ENCODE measurements at regions not wholly inside any gene's neighbourhood (a gene's known extent, or its start where the extent isn't known, plus 50 kb on each side); places are given as distances from the start of the nearest gene placed in this dataset.
"Not testable (repeated sequence)": the region's sequence is repeated elsewhere in the genome, so short reads cannot be mapped to it uniquely, and the experiment has no call there.

DNA sequence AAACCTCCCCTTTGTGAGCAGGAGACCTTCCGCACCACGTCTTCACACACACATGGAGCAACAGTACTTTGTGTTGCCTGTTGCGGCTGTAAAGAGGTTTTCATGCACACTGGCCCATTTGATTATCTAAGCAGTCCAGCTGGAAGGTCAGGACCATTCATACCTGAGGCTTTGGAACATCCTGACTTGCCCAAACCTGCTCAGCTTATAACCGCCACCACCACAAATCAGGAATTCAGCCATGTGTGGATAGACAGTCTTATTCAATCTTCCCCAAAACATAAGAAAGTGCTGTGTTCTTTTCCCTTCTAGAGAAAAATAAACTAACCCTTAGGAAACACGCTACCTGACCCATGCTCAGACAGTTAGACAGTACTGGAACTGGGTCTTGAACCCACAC is 81.6 kb upstream of the XYLT1 start:
- POLR2A ChIA-PET, result no interaction called here
- no peak overlapping the region for H3K4me3 ChIP-seq (ENCODE audit: low read depth, low read length)
- DNase-seq (ENCODE audit: low read depth), result no peak
- no peaks in the 10 kb centered on the region for H3K27me3 ChIP-seq (ENCODE audit: control insufficient read depth, insufficient read depth, low read length)
- no peaks in the 10 kb centered on the region for H3K36me3 ChIP-seq (ENCODE audit: control insufficient read depth, insufficient read depth, low read length)
- TF ChIP-seq, protein P1, sequence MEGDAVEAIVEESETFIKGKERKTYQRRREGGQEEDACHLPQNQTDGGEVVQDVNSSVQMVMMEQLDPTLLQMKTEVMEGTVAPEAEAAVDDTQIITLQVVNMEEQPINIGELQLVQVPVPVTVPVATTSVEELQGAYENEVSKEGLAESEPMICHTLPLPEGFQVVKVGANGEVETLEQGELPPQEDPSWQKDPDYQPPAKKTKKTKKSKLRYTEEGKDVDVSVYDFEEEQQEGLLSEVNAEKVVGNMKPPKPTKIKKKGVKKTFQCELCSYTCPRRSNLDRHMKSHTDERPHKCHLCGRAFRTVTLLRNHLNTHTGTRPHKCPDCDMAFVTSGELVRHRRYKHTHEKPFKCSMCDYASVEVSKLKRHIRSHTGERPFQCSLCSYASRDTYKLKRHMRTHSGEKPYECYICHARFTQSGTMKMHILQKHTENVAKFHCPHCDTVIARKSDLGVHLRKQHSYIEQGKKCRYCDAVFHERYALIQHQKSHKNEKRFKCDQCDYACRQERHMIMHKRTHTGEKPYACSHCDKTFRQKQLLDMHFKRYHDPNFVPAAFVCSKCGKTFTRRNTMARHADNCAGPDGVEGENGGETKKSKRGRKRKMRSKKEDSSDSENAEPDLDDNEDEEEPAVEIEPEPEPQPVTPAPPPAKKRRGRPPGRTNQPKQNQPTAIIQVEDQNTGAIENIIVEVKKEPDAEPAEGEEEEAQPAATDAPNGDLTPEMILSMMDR (IDR thresholded peaks at IDR 0.05; ENCODE audit: insufficient read depth, low read depth, low read length), result no peak
- CTCF ChIA-PET, result interaction anchor here (0.6 to 1.1 kb wide), 2 partner anchors 22 to 27 kb away, joined by 3 read pairs; no protein-coding TSS in a partner anchor

DNA sequence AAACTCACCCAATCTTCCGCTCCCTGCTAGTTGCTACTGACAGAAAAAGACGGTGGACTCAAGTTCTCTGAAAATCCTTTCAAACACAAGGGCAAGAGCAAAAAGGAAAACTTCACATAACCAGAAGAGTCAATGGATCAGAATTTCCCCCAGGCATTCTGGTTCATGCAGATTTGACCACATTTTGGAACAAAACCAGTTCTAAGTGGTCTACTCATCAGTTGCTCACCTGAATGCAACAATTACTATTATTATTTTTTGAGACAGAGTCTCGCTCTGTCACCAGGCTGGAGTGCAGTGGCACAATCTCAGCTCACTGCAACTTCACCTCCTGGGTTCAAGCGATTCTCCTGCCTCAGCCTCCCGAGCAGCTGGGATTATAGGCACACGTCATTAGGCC is 80.9 kb upstream of the XYLT1 start:
- H3K4me3 ChIP-seq (ENCODE audit: low read depth, low read length); H3K27me3 ChIP-seq (ENCODE audit: control insufficient read depth, insufficient read depth, low read length); DNase-seq (ENCODE audit: low read depth); POLR2A ChIA-PET; H3K36me3 ChIP-seq (ENCODE audit: control insufficient read depth, insufficient read depth, low read length): not testable (repeated sequence)
- CTCF ChIA-PET, result interaction anchor here (0.6 kb wide), 1 partner anchor 22 kb away, joined by 3 read pairs; no protein-coding TSS in a partner anchor

DNA sequence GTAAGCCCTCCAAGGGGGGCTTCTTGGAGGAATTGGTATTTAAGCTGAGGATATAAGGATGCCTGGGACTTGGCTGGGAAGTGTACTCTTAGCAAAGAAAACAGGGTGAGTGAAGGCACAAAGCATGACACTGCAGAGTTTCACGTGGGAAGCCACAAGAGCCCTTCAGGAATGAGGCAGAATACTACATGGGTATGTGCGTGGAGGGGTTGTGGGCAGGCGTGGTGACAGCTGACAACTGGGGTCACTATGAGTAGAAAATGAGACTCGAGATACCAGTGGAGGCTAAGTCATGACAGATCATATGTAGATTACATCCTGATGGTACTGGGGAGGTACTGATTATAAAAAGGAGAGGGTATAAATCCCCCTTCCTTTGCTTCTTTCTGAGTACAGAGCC is 78.1 kb upstream of the XYLT1 start:
- TF ChIP-seq, protein P1 (IDR thresholded peaks at IDR 0.05; ENCODE audit: insufficient read depth, low read depth, low read length), result no peak
- Histone ChIP-seq H3K4me3 (ENCODE audit: low read depth, low read length) (no peak overlapping the region), H3K27me3 (ENCODE audit: control insufficient read depth, insufficient read depth, low read length) (no peaks in the 10 kb centered on the region), H3K36me3 (ENCODE audit: control insufficient read depth, insufficient read depth, low read length) (no peaks in the 10 kb centered on the region)
- ChIA-PET POLR2A (no interaction called here), CTCF (interaction anchor here (1.1 kb wide), 1 partner anchor 263 kb away, joined by 3 read pairs; no protein-coding TSS in a partner anchor)
- no peak for DNase-seq (ENCODE audit: low read depth)

DNA sequence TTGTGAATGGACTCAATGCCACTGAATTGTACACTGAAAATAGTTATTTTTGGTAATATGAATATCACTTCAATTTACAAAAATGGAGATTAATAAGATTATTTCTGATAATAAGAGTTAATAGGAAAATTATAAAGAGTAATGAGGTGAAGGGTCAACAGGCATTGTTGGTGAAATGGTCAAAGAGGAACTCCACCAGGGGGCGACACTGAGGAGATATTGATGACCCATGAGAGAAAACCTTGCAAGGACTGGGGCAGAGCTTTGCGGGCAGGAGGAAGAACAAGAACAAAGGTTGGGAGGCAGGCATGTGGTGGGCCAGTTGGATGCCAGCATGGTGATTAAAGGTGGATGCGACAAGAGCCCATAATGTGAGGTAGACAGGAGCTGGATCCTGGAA is 74.0 kb upstream of the XYLT1 start:
- DNase-seq (ENCODE audit: low read depth), result no peak
- H3K4me3 ChIP-seq (ENCODE audit: low read depth, low read length), result no peak overlapping the region
- no peaks in the 10 kb centered on the region for H3K27me3 ChIP-seq (ENCODE audit: control insufficient read depth, insufficient read depth, low read length)
- CTCF ChIA-PET, result interaction anchor here (1.2 to 1.5 kb wide), 3 partner anchors 10 to 31 kb away, joined by 3 to 7 read pairs (median 6); no protein-coding TSS in a partner anchor
- TF ChIP-seq, protein P1 (IDR thresholded peaks at IDR 0.05; ENCODE audit: insufficient read depth, low read depth, low read length), result peak; percentile 28; the same call in 1 of the 2 replicates
- H3K36me3 ChIP-seq (ENCODE audit: control insufficient read depth, insufficient read depth, low read length), result no peaks in the 10 kb centered on the region
- POLR2A ChIA-PET, result no interaction called here

DNA sequence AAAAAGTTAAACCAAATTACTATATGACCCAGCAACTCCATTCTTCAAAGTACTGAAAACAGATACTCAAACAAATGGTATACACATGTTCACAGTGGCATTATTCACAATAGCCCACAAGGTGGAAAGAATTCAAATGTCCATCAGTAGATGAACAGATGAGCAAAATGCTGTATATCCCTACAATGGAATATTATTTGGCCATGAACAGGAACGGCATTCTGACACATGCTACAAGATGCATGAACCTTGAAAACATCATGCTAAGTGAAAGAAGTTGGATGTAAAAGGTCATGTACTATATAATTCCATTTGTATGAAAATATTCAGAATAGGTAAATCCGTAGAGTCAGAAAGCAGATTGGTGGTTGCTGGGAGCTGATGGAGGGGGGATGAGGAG is 73.5 kb upstream of the XYLT1 start:
- ChIA-PET CTCF (interaction anchor here (1.4 to 1.5 kb wide), 2 partner anchors 11 to 12 kb away, joined by 6 to 7 read pairs; no protein-coding TSS in a partner anchor), POLR2A (no interaction called here)
- DNase-seq (ENCODE audit: low read depth), result no peak
- TF ChIP-seq, protein P1 (IDR thresholded peaks at IDR 0.05; ENCODE audit: insufficient read depth, low read depth, low read length), result no peak
- H3K36me3 ChIP-seq (ENCODE audit: control insufficient read depth, insufficient read depth, low read length), result no peaks in the 10 kb centered on the region
- no peaks in the 10 kb centered on the region for H3K27me3 ChIP-seq (ENCODE audit: control insufficient read depth, insufficient read depth, low read length)
- no peak overlapping the region for H3K4me3 ChIP-seq (ENCODE audit: low read depth, low read length)

DNA sequence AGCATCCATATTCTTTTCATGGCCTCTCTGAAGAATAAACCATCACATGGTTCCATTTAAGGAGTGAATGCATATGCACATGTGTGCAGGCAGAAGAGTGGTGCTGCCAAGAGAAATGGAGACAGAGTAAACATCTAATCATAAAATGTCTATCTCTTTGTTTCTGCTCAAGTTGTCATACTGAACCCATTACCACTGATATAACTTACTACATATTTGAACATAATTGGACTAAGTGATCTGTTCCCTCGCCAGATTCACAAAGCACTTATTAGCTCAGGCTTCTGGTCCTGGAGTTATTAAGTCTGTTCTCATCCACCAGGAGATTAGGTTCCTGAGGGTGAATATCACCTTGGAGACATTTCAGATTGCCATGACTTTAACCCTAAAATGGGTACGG is 72.3 kb upstream of the XYLT1 start:
- ChIA-PET POLR2A (no interaction called here), CTCF (interaction anchor here (3.2 kb wide), 1 partner anchor 14 kb away, joined by 17 read pairs; no protein-coding TSS in a partner anchor)
- TF ChIP-seq, protein P1 (IDR thresholded peaks at IDR 0.05; ENCODE audit: insufficient read depth, low read depth, low read length), result no peak
- no peaks in the 10 kb centered on the region for H3K36me3 ChIP-seq (ENCODE audit: control insufficient read depth, insufficient read depth, low read length)
- H3K4me3 ChIP-seq (ENCODE audit: low read depth, low read length), result no peak overlapping the region
- no peak for DNase-seq (ENCODE audit: low read depth)
- H3K27me3 ChIP-seq (ENCODE audit: control insufficient read depth, insufficient read depth, low read length), result no peaks in the 10 kb centered on the region
